ENCODE measurements at regions not wholly inside any gene's neighbourhood (a gene's known extent, or its start where the extent isn't known, plus 50 kb on each side); places are given as distances from the start of the nearest gene placed in this dataset.

DNA sequence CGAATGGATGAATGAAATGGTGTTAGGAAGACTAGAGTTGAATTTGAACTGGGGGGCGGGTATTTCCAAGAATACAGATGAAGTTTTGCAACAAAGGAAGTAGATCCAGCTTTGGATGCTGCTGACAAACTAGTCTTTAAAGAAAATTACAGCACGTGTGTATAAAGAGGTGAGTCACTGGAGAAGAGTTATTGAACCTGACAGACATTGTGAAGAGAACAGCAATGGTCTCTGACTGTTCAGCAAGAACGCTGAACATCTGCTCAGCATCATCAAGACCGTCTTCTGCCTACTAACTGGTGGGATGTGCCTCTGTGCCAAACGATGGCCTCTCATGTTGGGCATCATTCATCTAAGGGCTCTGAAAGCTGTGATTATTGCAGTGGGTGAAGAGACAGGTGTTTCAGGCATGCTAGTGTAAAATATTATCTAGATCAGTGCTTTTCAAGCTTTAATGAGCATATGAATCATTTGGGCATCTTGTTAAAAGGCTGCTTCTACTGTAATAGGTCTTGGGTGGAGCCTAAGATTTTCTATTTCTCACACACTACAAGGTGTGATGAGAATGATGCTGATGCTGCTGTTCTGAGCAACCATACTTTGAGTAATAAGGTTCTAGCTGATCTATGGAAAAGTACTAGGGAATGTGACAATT is 291.3 kb downstream of the PTEN start:
- WGBS, 2 donors (ENCODE audit: low coverage in 1 of 2) = 69 to 84% methylated on average over 4 to 6 of the region's 6 CpGs
- Histone ChIP-seq H3K4me3 (no peak overlapping the region), H3K4me1 (peaks cover 0 to 22% (median 12%) of the 10 kb centered on the region in 4 donors), H3K9me3 (no peaks in the 10 kb centered on the region), H3K27ac (no peak overlapping the region), H3K27me3 (no peaks in the 10 kb centered on the region), H3K36me3 (no peaks in the 10 kb centered on the region)
- in situ Hi-C loops (cut with MboI; ENCODE audit: low pct_ligation_motif_present in 1 of 4, low pct_unique_long_range_greater_than_20kb in 1 of 4, low sequenced_read_pairs in 3 of 4) = no loop called here
- DNase-seq = no peak
- intact Hi-C loops (cut with DNase I; ENCODE audit: low total_unique reads) = no loop called here
- TF ChIP-seq POLR2A (IDR thresholded peaks at IDR 0.05) (no peak), EP300 (IDR thresholded peaks at IDR 0.05; ENCODE audit: low read depth) (no peak), POLR2AphosphoS5 (IDR thresholded peaks at IDR 0.05) (no peak)
- TF ChIP-seq, protein P1, sequence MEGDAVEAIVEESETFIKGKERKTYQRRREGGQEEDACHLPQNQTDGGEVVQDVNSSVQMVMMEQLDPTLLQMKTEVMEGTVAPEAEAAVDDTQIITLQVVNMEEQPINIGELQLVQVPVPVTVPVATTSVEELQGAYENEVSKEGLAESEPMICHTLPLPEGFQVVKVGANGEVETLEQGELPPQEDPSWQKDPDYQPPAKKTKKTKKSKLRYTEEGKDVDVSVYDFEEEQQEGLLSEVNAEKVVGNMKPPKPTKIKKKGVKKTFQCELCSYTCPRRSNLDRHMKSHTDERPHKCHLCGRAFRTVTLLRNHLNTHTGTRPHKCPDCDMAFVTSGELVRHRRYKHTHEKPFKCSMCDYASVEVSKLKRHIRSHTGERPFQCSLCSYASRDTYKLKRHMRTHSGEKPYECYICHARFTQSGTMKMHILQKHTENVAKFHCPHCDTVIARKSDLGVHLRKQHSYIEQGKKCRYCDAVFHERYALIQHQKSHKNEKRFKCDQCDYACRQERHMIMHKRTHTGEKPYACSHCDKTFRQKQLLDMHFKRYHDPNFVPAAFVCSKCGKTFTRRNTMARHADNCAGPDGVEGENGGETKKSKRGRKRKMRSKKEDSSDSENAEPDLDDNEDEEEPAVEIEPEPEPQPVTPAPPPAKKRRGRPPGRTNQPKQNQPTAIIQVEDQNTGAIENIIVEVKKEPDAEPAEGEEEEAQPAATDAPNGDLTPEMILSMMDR (IDR thresholded peaks at IDR 0.05) = no peak

DNA sequence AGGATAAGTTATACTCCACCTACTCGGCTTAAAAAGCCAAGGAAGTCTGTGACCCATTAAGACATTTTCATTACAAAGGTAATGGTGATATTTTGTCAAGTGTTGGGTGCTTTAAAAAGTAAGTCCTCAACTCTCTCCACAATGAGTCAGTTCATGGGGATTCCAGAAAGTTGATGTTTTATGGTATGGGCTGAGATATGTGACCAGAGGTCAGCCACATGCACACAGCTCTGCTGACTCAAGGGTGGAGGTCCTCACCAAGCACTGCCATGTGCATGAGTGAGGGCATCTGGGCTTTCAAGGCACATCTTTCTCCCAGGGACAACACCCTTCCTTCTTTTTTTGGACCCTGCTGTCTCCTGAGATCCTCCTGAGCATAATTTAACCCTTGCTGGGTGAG is 292.9 kb downstream of the PTEN start:
- WGBS, 2 donors (ENCODE audit: low coverage in 1 of 2) = 83 to 92% methylated on average over 1 of the region's 1 CpG
- H3K4me3 ChIP-seq = no peak overlapping the region
- no peaks in the 10 kb centered on the region for H3K36me3 ChIP-seq
- H3K27me3 ChIP-seq = no peaks in the 10 kb centered on the region
- DNase-seq = no peak
- TF ChIP-seq, protein P1 (IDR thresholded peaks at IDR 0.05) = no peak
- no peak for TF ChIP-seq POLR2AphosphoS5 (IDR thresholded peaks at IDR 0.05)
- TF ChIP-seq EP300 (IDR thresholded peaks at IDR 0.05; ENCODE audit: low read depth) = no peak
- TF ChIP-seq POLR2A (IDR thresholded peaks at IDR 0.05) = no peak
- H3K27ac ChIP-seq = no peak overlapping the region
- H3K9me3 ChIP-seq = no peaks in the 10 kb centered on the region
- H3K4me1 ChIP-seq = peaks cover 0 to 22% (median 12%) of the 10 kb centered on the region in 4 donors
- intact Hi-C loops (cut with DNase I; ENCODE audit: low total_unique reads) (no loop called here), in situ Hi-C loops (cut with MboI; ENCODE audit: low pct_ligation_motif_present in 1 of 4, low pct_unique_long_range_greater_than_20kb in 1 of 4, low sequenced_read_pairs in 3 of 4) (no loop called here)

DNA sequence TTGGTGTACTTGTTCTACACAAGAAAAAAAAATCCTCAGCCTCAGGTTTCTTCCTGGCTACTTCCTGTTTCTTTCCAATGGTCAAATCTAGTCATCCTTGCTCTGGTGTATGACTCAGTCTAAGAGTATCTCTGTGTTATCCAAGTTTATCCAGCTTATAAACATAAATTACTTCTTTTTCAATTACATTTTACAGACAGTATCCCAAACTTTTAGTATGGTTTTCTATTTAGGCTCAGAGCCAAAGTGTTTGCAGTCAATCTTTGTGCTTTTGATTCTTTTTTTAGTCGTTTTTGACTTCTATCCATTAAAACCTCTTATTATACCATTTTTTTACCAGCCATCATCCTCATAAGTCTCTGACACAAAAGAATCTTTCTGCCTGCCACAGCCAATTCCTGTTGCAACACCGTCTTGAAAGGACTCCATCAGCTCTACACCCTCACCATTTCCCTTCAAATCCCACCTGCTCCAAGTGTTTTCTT is 294.6 kb downstream of the PTEN start:
- intact Hi-C loops (cut with DNase I; ENCODE audit: low total_unique reads) = no loop called here
- H3K27me3 ChIP-seq = no peaks in the 10 kb centered on the region
- peak overlapping the region; percentile 61 to 81 (median 75) for H3K27ac ChIP-seq
- H3K4me3 ChIP-seq = no peak overlapping the region
- 35 to 50% methylated on average over 2 of the region's 2 CpGs for WGBS, 2 donors (ENCODE audit: low coverage in 1 of 2)
- no peaks in the 10 kb centered on the region for H3K36me3 ChIP-seq
- DNase-seq = no peak
- no peak for TF ChIP-seq EP300 (IDR thresholded peaks at IDR 0.05; ENCODE audit: low read depth)
- TF ChIP-seq POLR2AphosphoS5 (IDR thresholded peaks at IDR 0.05) = peak in 1 of 3 donors; percentile 47
- in situ Hi-C loops (cut with MboI; ENCODE audit: low pct_ligation_motif_present in 1 of 4, low pct_unique_long_range_greater_than_20kb in 1 of 4, low sequenced_read_pairs in 3 of 4) = no loop called here
- peaks cover 0 to 22% (median 12%) of the 10 kb centered on the region in 4 donors for H3K4me1 ChIP-seq
- no peaks in the 10 kb centered on the region for H3K9me3 ChIP-seq

DNA sequence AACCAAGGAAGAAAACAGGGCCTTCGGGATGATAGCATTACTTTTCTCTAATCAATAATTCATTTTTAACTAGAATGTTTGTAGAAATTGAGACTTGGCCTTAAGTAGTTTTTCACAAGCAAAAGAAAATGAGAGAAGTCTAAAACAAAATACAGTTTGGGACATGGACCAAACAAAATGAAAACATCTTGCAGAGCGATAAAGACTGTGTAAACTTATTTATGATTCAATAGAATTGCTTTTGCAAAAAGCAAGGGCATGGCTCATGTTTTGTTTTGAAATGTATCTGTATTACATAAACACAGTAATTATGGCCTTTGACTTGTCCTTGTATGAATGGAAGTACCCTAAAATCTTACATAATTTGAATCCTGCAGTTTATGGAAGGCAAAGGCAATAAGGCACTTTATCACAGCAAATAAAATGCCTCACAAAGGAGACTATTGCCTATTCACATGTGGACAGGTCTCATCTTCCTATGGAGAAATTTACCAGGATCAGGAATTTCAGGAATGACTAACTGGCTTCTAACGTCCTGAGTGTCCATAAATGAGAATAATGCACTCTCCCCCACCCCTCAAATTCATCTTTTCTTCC is 295.2 kb downstream of the PTEN start:
- no peaks in the 10 kb centered on the region for H3K9me3 ChIP-seq
- intact Hi-C loops (cut with DNase I; ENCODE audit: low total_unique reads) = no loop called here
- peaks cover 0 to 22% (median 12%) of the 10 kb centered on the region in 4 donors for H3K4me1 ChIP-seq
- no peak for TF ChIP-seq POLR2AphosphoS5 (IDR thresholded peaks at IDR 0.05)
- TF ChIP-seq, protein P1 (IDR thresholded peaks at IDR 0.05) = no peak
- H3K36me3 ChIP-seq = no peaks in the 10 kb centered on the region
- WGBS, 2 donors (ENCODE audit: low coverage in 1 of 2) = 46 to 51% methylated on average over 3 of the region's 3 CpGs
- DNase-seq = no peak
- H3K27ac ChIP-seq = peak overlapping the region; percentile 47 to 81 (median 75)
- H3K27me3 ChIP-seq = no peaks in the 10 kb centered on the region
- in situ Hi-C loops (cut with MboI; ENCODE audit: low pct_ligation_motif_present in 1 of 4, low pct_unique_long_range_greater_than_20kb in 1 of 4, low sequenced_read_pairs in 3 of 4) = no loop called here
- H3K4me3 ChIP-seq = no peak overlapping the region

All from transverse colon (tissue), 4 donors.